Embryonic facial prominence (tissue), 1 donor: ENCODE measurements at regions not wholly inside any gene's neighbourhood (a gene's known extent, or its start where the extent isn't known, plus 50 kb on each side); places are given as distances from the start of the nearest gene placed in this dataset.

Experiments
- DNase-seq: peaks from one replicate; pipeline ENCODE4 v3.0.0-alpha.2; 2016; ENCODE audit errors: extremely low spot score

- no peak for DNase-seq
Observed at GRCh38 chr2:72004201-72004915, 143.3 kb downstream of the CYP26B1 start.

DNA sequence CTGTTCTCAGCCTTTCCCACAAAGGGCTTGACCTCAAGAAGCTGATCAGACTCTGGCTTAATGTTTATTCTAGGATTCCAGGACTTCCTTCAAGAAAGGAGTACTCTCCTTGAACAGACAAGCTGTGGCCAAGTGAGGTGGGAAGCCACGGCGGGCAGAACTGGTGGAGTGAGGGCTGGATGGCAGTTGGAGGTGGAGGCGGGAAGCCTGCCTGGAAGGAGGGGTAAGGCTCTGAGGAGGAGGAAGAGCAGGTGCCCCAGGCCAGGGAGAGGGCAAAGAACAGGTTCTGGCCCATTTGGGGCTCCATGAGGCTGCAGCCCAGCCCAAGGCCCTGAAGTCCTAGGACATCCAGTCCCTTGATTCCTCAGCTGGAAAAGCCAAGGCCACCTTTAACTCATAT is 143.9 kb downstream of the CYP26B1 start:
- no peak for DNase-seq

- no peak for DNase-seq
Observed at GRCh38 chr2:72003124-72003523, 144.5 kb downstream of the CYP26B1 start.

GRCh38 chr2:72001937-72002690 is 145.5 kb downstream of the CYP26B1 start:
- DNase-seq: no peak

DNA sequence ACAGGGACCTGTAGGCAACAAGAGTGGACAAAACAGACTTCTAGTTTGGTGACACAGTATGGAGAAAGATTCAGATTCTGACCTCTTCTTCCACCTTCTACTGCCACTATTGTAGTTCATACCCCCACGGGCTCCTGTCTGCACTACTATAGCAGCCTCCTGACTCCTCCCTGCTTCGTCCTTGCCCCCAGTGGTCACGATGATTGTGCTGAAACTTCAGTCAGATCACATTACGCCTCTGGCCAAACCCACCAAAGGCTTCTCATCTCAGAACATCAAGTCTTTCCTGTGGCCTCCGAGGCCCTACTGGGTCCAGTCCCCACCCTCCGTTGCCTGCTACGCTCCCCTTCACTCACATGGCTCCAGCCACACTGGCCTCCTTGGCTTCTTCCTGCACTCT is 147.6 kb downstream of the CYP26B1 start:
- DNase-seq: no peak

DNA sequence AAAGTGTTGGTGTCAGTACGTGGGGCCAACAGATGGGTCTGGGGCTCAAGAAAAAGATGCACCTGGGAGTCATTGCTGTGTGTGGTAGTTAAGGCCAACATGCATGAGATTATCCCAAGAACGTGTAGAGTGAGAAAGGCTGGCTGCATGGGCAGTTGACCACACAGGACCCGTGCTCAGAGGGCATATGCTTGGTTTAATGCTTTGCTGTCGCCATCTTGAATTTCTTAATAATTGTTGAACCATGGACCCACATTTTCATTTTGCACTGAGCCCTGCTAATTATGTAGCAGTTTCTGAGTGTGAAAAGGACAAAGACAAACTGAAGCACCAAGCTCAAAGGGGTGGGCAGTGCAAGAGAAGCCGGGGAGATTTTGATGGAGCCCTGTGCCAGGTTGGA is 148.1 kb downstream of the CYP26B1 start:
- DNase-seq: no peak

GRCh38 chr2:71997843-71998242 is 149.8 kb downstream of the CYP26B1 start:
- no peak for DNase-seq

DNA sequence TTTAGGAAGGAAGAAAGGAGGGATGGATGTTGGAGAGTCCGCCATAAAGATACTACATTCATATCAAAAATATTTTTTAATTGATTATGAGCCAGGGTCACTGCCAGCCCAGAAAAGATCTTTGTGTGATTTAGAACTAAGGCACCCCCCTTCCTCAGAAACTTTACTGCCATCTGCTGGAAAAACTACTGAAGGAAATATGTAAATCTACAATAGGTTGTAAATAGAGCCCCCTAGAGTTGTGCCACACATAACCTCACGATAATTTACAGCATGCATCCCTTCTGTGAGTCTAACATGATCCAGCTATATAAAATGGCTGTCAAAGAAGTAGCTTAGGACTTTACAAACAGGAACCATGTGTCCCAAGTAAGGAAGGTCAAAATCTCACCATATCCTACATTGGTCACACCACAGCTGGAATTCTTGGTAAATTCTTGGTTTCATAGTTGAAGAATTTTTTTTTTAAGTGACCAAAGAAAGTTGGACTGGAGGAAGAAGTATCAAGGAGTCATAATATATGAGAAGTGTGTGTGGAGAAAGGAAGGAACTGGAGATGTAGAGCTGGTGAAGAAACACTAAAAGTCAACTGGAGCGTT is 152.5 kb downstream of the CYP26B1 start:
- DNase-seq: no peak

DNA sequence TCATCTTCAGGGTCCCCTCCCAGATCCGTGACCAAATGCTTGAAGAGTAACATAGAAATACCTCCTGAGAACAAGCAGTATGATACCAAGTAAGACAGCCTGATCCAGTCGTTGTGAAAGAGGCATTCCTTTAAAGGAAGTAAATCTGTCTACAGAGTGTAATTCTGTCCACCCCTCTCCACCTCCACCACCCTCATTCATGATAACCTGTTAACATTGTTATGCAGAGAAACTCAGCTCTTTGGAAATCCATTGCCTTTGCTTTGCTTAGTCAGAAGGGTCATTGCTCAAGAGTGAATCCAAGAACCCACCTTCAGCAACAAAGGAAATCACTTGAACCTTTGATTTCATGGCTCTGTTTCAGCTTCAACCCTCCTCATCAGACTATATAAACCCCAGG is 155.6 kb downstream of the CYP26B1 start:
- no peak for DNase-seq

GRCh38 chr2:71991397-71991796 is 156.3 kb downstream of the CYP26B1 start:
- DNase-seq: no peak

GRCh38 chr2:71990826-71991225 is 156.8 kb downstream of the CYP26B1 start:
- DNase-seq: no peak

DNA sequence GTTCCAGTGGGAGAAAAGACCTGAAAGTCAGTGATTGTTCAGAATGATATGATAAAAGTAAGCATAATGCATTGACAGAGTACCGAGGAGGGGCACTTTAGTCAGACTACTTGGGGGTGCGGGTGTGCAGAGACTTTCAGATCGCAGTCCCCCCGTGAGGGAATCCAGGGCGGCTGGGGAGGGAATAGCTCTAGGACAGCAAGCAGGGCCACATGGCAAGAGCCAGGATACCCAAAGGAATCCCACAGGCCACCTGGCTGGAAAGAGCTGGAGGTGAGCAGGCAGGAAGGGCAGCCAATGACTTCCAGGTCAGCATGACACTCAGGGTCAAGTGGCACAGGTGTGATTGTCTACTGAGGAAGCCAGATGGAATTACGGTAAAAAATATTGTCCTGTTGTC is 157.5 kb downstream of the CYP26B1 start:
- DNase-seq: no peak

DNA sequence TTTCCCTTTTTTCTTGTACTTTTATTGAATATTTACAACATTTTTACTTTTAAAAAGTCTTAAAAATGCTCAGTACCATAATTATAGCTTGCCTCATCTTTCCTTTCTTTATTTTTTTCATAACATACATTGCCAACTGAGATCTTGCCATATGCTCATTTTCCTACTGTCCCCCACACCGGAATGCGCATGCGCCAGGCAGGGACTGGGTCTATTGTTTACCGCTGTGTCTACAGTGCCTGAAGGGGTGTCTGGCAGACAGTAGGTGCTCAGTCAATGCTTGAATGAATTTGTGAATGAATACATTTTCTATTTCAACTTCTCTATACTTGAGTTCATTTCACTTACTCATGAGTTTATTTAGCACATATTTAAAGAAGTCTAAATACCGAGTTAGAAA is 158.0 kb downstream of the CYP26B1 start:
- no peak for DNase-seq

- DNase-seq: no peak
Observed at GRCh38 chr2:71988170-71988569, 159.5 kb downstream of the CYP26B1 start.

GRCh38 chr2:71976685-71977084 is 171.0 kb downstream of the CYP26B1 start:
- no peak for DNase-seq

- no peak for DNase-seq
Observed at GRCh38 chr2:71974846-71975245, 172.8 kb downstream of the CYP26B1 start.

GRCh38 chr2:71971493-71971892 is 176.2 kb downstream of the CYP26B1 start:
- no peak for DNase-seq

DNA sequence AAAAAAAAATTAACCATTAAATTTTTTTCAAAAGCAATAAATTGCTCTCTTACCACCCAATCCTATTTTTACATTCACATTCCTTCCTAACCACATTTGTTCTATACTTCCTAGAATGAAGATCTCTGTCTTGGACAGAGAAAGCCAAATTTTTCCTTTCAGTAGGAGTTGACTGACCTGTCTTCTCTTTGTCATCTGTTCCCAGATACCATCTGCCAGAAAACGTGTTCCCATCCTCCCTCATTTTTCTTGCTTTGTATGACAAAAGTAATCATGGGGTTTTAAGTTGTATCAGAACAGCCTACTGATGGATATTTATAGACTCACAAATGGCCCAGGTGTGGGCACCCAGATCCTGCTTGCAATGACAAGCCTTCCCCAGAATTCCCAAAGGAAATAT is 182.1 kb downstream of the CYP26B1 start:
- DNase-seq: no peak

- no peak for DNase-seq
Observed at GRCh38 chr2:71962911-71963694, 184.6 kb downstream of the CYP26B1 start.

DNA sequence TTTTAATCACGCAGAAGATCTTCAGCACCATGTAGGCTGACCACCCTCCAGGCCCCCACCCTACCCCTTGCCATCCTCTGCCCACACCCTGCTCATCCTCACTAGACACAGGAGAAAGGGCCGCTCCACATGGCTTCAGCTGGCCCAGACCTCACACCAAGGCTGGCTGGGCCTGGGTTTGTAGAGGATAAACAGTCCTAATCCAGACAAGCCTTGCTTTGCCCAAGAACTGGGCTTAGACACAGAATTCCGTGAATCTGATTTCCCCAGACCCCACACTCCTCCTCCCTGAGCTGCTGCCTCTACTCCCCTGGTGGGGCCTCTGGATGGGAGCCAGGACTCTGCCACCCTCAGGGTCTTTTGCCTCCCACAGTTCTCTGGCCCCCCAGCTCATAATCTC is 185.3 kb downstream of the CYP26B1 start:
- DNase-seq: no peak

GRCh38 chr2:71961289-71962027 is 186.2 kb downstream of the CYP26B1 start:
- DNase-seq: no peak

DNA sequence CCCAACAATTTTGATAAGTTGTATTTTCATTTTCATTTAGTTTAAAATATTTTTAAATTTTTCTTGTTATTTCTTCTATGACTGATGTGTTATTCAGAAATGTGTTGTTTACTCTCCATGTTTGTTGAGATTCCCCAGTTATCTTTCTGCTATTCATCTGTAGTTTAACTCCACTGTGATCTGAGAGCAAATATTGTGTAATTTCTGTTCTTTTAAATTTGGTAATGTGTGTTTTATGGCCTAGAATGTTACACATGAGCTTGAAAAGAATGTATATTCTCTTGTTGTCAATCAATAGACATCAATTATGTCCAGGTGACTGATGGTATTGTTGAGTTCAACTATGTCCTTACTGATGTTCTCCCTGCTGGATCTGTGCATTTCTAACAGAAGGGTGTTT is 188.2 kb downstream of the CYP26B1 start:
- DNase-seq: no peak
